HG03575 (cell line): ENCODE measurements at regions not wholly inside any gene's neighbourhood (a gene's known extent, or its start where the extent isn't known, plus 50 kb on each side); places are given as distances from the start of the nearest gene placed in this dataset.

Experiments used
- ATAC-seq: cut with Tn5 transposase; IDR thresholded peaks from one replicate; pipeline ENCODE4 v1.9.1; 2021; ENCODE audit not compliant: unreplicated experiment, insufficient number of reproducible peaks, low FRiP score; ENCODE audit errors: extremely low read depth

DNA sequence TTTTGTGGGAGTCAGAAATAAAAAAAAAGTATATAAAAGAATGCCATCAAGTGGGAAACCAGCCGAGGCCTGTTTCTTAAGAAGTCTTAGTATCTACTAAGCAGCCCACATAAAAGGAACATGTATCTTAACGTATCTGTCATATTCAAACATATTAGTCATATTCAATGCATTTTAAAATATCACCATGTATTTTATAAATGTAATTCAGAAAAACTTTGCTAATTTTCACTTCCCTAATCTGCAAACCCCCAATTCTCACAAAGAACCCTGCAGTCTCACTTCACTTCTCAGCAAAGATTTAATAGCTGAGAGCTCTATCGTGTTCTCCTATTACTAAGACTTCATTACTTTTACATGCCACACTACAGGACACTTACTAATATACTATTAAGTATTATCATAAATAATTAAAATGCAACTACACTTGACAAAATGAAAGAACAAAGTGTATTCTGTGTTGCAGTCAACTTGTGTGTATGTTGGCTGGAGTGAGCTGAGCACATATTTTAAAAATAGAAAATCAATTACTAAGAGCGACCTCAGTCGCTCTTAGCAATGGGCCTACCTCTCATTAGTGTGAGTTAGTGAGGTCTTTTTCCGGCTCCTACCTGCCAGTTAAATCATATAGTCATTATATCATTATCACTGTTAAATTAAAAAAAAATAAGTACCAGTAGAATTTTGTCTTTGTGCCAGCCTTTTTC is 484.3 kb downstream of the LMO4 start:
- peak; percentile 61 for ATAC-seq

GRCh38 chr1:87814573-87814972 is 485.9 kb downstream of the LMO4 start:
- ATAC-seq, result no peak

DNA sequence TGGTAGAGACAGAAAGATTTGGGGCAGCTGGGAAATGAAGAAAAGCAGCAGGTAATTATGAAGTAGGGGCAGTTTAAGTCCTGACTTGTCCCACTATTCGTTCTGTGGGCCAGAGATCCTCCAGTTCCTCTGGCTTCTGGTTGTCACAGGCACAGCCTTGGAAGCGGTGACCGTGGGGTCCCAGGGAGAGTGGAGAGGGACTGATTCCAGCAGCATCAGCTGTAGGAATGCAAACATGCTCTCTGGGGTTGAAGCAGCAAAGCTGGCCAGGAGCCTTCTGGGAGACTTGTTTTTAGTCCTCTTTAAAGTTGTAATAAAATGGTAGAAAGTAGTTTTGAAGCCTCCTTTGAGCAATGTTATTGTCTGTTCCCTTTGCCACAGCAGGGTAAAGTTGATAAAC is 488.0 kb downstream of the LMO4 start:
- no peak for ATAC-seq

DNA sequence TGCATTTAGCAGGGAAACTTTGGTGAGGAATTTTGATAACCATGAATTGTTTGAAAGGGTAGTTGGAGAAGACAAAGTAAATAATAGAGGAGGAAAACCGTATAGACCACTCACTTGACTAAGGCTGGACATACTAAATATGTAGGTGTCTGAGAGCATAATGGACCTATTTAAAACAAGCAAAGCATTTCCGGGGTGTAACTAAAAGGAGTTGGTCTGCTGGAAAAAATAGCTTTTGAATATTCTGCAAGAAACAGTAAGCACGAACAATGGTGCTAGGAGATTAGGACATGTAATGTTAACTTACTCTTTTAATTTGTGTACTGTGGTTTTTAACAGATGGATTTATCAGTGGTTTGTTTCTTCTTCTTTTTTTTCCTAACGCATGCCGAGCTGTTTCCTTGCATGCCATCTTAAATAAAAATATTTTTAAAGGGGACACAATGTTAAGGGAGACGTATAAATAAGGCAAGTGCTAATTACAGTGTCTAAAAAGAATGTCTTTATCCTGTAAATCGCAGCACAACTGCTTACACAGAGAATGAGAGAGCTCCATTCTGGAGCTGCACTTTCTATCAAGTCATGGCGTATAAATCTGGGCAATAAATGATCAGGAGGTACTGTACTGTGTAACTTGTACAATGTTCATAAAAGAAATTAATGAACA is 492.1 kb downstream of the LMO4 start:
- no peak for ATAC-seq

DNA sequence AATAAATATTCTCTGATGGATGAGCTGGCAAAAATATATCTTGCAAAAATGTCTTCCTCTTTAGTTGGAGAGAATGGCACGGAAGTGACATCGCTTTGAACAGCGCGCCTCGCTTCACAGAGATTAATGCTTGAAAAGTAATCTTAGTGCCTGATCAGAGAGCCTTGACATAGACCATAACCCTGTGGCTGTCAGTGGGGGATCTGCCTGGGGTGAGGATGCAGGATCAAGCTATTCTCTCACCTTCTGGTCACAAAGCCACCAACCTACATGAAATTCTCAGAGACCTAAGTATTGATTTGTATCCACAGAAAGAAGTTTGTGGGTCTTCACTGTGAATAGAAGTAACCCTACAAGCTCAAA is 492.6 kb downstream of the LMO4 start:
- no peak for ATAC-seq

- ATAC-seq, result peak; percentile 71
Observed at GRCh38 chr1:87826681-87827251, 498.1 kb downstream of the LMO4 start.

DNA sequence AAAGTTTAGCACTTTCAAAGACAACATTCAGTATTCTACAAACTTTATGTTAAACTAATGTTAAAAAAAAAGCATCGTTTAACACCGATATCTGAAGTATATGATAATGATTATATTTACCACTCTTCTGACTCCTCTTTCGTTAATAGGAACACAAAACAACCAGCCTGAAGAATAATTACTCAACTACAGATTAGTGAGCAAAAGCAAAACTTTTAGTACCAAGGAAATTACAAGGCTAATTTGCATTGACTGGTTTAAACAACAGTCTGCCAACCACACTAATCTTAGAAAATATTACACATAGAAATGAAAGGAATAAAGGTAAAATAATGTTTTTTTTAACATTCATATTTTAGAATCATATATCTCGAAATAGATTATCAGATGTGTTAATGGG is 500.7 kb downstream of the LMO4 start:
- ATAC-seq, result no peak

DNA sequence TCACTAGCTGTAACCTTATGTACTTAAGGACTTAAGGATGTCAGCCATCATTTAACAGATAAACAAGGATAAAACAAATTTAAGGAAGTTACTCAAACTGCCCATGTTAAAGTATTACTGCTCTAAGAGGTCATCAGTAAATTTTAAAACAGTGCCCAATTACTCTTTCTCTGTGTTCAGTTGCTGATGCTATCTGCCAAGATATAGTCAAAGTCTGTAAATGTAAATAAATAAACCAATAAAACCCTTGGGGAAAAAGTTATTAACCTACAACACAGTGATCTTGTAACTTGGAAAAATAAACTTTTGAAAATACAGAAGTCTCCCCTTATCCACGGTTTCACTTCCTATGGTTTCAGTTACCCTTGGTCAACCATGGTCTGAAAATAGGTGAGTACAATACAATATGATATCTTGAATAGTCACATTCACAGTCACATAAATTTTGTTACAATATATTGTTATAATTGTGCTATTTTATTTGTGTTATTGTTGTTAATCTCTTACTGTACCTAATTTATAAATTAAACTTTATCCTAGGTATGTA is 501.8 kb downstream of the LMO4 start:
- no peak for ATAC-seq

DNA sequence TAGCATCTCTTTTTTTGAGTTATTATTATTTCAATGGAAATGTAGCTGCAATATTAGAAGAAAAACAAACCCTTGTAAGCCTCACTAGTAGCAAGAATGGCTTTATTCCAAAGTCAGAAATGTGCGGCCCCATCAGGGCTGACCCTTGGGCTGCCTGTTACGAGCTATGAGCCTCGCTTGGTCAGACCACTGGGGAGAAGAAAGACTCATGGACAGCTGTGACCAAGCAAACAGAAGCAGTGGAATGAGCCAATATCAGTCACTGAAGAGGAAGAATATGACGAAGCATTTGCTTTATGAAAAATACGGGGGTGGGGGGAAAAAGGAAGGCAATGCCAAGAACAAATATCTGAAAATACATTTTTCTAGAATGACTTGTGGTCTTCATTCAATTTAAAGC is 504.5 kb downstream of the LMO4 start:
- ATAC-seq, result no peak

DNA sequence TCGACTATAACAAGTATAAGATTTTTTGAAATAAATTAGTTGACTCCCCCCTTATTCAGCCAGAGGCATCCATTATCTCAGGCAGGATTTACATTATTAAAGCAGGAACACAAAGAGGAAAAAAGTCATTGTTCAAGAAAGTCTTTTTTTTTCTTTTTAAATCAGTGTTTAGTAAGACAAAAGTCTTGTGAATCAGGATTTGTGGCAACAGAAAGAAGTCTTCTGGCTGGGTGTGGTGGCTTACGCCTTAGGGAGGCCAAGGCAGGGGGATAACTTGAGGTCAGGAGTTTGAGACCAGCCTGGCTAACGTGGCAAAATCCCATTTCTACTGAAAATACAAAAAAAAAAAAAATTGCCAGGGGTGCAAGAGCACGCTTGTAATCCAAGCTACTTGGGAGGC is 505.5 kb downstream of the LMO4 start:
- ATAC-seq, result no peak

DNA sequence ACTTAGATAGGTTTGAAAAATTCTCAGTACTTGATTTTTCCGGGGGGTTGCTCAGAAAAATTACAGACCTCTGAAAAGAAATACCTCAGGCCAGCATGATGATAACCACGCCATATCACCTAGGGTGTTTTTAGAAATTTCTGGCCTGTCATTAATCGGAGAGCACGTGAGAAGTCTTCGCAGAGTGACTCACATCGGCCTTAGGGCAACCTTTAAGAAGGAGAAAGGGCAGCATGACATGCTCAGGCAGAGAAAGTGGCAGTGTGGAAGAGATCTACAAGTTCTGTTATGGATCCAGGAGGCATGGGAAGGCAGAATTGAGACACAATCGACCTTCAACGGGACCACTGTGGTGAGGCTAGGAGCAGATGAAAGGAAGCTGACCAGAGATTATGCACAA is 506.3 kb downstream of the LMO4 start:
- no peak for ATAC-seq

- ATAC-seq, result no peak
Observed at GRCh38 chr1:87840767-87841166, 512.1 kb downstream of the LMO4 start.

- no peak for ATAC-seq
Observed at GRCh38 chr1:87841332-87841731, 512.7 kb downstream of the LMO4 start.

DNA sequence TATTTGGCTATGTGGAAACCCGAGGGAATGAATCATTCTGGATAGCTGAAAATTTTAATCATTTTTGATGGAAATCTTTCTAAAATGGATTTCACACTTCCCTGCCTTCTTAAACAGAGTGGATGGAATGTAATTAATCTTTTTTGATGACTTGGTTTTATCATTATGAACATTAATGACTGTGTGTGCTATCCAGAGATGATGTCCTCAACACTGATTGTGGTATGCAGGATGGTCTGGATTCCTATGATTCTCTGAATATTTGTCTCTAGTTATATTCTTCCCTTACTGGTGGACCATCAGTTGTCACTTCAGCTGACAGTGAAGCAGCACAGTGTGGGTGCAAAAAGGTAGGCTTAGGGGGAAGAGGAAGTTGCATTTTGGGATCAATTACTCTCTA is 513.5 kb downstream of the LMO4 start:
- no peak for ATAC-seq

DNA sequence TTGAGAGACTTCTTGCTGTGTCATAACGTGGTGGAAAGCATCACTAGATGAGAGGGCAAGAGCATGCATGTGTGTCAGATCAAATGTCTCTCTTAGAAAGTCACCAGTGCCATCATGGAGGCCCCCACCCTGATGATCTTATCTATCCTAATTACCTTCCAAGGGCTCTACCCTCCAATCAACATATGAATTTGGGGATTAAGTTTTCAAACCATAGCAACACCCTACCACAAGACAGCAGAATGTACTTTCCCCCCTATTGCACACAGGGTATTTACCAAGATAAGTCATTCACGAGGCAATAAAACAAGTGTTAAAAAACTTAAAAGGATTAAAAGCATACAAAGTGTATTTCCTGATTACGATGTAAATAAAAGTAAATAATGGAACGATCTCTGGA is 515.6 kb downstream of the LMO4 start:
- ATAC-seq, result no peak

GRCh38 chr1:87851490-87851889 is 522.8 kb downstream of the LMO4 start:
- ATAC-seq, result no peak

DNA sequence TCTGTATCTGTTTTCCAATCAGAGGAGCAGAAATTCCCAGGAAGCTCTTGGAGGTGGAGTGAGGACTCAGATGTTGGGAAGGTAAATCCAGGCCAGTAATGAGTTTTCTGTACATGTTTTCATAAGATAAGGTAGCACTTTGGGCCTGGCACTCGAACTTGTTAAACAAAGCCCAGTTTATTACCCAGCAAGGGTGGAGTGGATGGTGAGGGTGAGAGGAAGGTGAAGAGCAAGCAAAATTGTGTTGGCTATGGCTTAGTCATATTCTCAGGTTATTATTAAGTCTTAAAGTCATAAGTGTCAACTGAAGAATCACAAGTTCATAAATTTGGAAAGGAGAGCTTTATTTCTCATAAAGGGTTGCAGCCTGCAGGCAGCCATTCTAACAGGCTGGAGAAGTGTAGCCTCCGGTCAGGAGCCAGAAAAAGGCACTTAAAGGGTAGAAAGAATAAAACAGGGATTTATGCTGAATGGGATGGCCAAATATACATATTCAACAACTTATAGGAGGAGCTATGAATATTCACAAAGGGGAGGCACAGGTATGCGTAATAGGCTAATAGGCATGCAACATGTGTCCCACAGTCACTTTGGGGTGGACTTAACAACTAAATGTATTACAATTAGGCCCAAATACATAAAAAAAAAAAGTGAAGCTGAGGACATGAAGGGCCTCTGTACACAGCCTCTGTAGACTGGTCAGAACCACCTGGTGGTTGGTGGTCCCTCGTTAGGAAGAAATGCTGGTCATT is 523.9 kb downstream of the LMO4 start:
- no peak for ATAC-seq

DNA sequence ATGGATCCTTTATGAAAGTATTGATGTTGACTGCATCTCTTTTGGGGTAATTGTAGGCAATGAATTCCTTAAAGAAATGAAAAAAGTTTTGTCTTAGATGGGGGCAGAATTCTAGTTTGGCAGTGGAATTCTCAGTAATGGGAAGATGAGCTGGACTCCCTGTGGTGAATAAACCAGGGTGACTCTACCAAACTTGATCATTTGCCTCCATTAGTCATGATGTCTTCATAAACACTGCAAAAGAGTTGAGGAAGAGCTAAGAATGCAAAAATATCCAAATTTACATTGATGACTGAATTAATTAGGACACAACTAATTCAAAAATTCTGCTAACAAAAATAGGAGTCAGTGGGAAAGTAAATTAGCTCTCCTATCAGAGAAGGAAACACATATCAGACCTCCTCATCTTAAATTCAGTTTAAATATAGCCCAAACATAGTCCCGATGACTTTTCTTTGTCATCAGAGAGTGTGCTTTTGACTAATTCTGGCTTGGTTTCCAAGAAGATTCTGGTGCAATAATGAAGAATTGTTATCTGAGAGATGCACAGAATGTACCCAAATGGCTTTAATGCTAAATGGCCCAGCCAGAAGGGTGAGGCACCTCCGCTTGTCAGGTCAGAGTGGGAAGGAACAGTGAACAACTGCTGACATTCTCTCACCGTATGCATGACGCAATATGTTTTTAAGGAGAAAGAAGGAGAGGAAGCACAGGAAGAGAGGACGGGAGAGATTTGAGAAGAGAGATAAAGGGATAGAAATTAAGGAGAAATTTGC is 525.1 kb downstream of the LMO4 start:
- no peak for ATAC-seq

GRCh38 chr1:87863317-87863716 is 534.6 kb downstream of the LMO4 start:
- no peak for ATAC-seq
